SK-N-SH (cell line): ENCODE measurements at regions not wholly inside any gene's neighbourhood (a gene's known extent, or its start where the extent isn't known, plus 50 kb on each side); places are given as distances from the start of the nearest gene placed in this dataset.

Source experiments
- CTCF ChIA-PET: fragments of 300-600, 350-600 bp; formaldehyde crosslinking; extraction: SDS; loops from one replicate; lab custom pipeline; 2021; lab: Yijun Ruan, JAX
- POLR2A ChIA-PET: fragments of 350-600 bp; sonication (Branson Sonifier 250); formaldehyde crosslinking; extraction: SDS; loops from one replicate; lab custom pipeline; 2020; ENCODE audit warnings: antibody characterized with exemption, inconsistent platforms; lab: Yijun Ruan, JAX
- DNase-seq: peaks from one replicate; pipeline ENCODE4 v3.0.0; 2012
- H2AFZ ChIP-seq: fragments of 200-600 bp; sonication (generic); 2 replicates; pipeline ENCODE4 v1.8.1; 2016; ENCODE audit warnings: antibody characterized with exemption, mild to moderate bottlenecking, low read depth
- H3F3A ChIP-seq: fragments of 200-600 bp; sonication (generic); replicated peaks from 2 replicates; pipeline ENCODE3; 2016; ENCODE audit warnings: antibody characterized with exemption, mild to moderate bottlenecking; ENCODE audit not compliant: insufficient read depth
- H3K27ac ChIP-seq, 2 experiments: fragments of 200-500 bp in 1 of 2; fragments of 200-600 bp in 1 of 2; sonication (Bioruptor generic) in 1 of 2; sonication (generic), shearing (Covaris generic) in 1 of 2; 2 replicates each; pipeline versions ENCODE4 v1.5.1 to v1.6.1; 2014 to 2016; ENCODE audit warnings: low read depth in 2 of 2, inconsistent platforms in 1 of 2, low read length in 1 of 2, mild to moderate bottlenecking in 1 of 2, mixed read lengths in 1 of 2
- H3K27me3 ChIP-seq: fragments of 200-600 bp; sonication (generic), shearing (Covaris generic); 2 replicates; pipeline ENCODE4 v1.6.1; 2016; ENCODE audit warnings: mixed run types; ENCODE audit not compliant: insufficient read depth
- H3K36me3 ChIP-seq, 2 experiments: fragments of 200-500 bp in 1 of 2; fragments of 200-600 bp in 1 of 2; sonication (Bioruptor generic) in 1 of 2; sonication (generic) in 1 of 2; replicated peaks in 1 of 2; 2 replicates each; pipeline versions ENCODE3 to v1.5.1; 2014 to 2016; ENCODE audit warnings: low read length in 1 of 2, mild to moderate bottlenecking in 1 of 2; ENCODE audit not compliant: insufficient read depth in 2 of 2, control insufficient read depth in 1 of 2
- H3K4me1 ChIP-seq, 2 experiments: fragments of 200-500 bp in 1 of 2; fragments of 200-600 bp in 1 of 2; sonication (Bioruptor generic) in 1 of 2; sonication (generic), shearing (Covaris generic) in 1 of 2; 2 replicates each; pipeline versions ENCODE4 v1.5.1 to v1.6.1; 2014 to 2016; ENCODE audit warnings: low read depth in 1 of 2, low read length in 1 of 2, mixed run types in 1 of 2; ENCODE audit not compliant: insufficient read depth in 2 of 2, control insufficient read depth in 1 of 2
- H3K4me2 ChIP-seq: fragments of 200-600 bp; sonication (generic), shearing (Covaris generic); 2 replicates; pipeline ENCODE4 v1.6.1; 2017; ENCODE audit warnings: mixed run types
- H3K4me3 ChIP-seq, 2 experiments: fragments of 200-500 bp in 1 of 2; fragments of 200-600 bp in 1 of 2; sonication (Bioruptor generic) in 1 of 2; sonication (generic), shearing (Covaris generic) in 1 of 2; 2 replicates each; pipeline versions ENCODE4 v1.5.1 to v1.8.1; 2014 to 2016; ENCODE audit warnings: low read depth in 2 of 2, inconsistent platforms in 1 of 2, low read length in 1 of 2, mild to moderate bottlenecking in 1 of 2, mixed read lengths in 1 of 2, moderate library complexity in 1 of 2
- H3K79me2 ChIP-seq: fragments of 200-600 bp; sonication (generic); 2 replicates; pipeline ENCODE4 v1.8.1; 2017; ENCODE audit warnings: mild to moderate bottlenecking; ENCODE audit not compliant: insufficient read depth
- H3K9ac ChIP-seq: fragments of 200-600 bp; sonication (generic); 2 replicates; pipeline ENCODE4 v1.6.1; 2017; ENCODE audit warnings: mixed run types
- H3K9me2 ChIP-seq: fragments of 200-600 bp; sonication (generic); 2 replicates; pipeline ENCODE4 v1.6.1; 2017; ENCODE audit warnings: mixed run types
- H3K9me3 ChIP-seq: fragments of 200-600 bp; sonication (generic); 2 replicates; pipeline ENCODE4 v1.6.1; 2017; ENCODE audit warnings: mixed run types, mild to moderate bottlenecking, moderate library complexity
- H4K20me1 ChIP-seq: fragments of 200-600 bp; sonication (generic); 2 replicates; pipeline ENCODE4 v1.6.1; 2017; ENCODE audit warnings: mild to moderate bottlenecking, mixed run types; ENCODE audit not compliant: insufficient read depth
- CHD2 ChIP-seq: fragments of 150-350 bp; IDR thresholded peaks from 2 replicates; pipeline ENCODE4 v1.6.1; 2018; ENCODE audit warnings: low read length; ENCODE audit not compliant: partially characterized antibody
- EZH2phosphoT487 ChIP-seq: fragments of 200-600 bp; sonication (generic); IDR thresholded peaks from 2 replicates; pipeline ENCODE4 v1.6.1; 2017; ENCODE audit warnings: low read depth, mixed run types, mild to moderate bottlenecking, antibody characterized with exemption, moderate library complexity, borderline replicate concordance
- FOSL2 ChIP-seq: IDR thresholded peaks from 2 replicates; pipeline ENCODE4 v1.4.0; 2012; ENCODE audit warnings: low read depth, mild to moderate bottlenecking, moderate library complexity, borderline replicate concordance
- GATA2 ChIP-seq: sonication (generic); formaldehyde crosslinking; IDR thresholded peaks from 2 replicates; pipeline ENCODE4 v1.5.0; 2020; ENCODE audit warnings: mild to moderate bottlenecking, missing genetic modification reagents
- MEF2A ChIP-seq: IDR thresholded peaks from 2 replicates; pipeline ENCODE4 v1.4.0; 2012; ENCODE audit warnings: low read depth, borderline replicate concordance
- MXI1 ChIP-seq: IDR thresholded peaks from 2 replicates; pipeline ENCODE4 v1.6.1; 2012; ENCODE audit warnings: mild to moderate bottlenecking, low read depth, low read length, improper control_type of control experiment
- SIN3A ChIP-seq: IDR thresholded peaks from 2 replicates; pipeline ENCODE4 v1.6.1; 2012; ENCODE audit warnings: low read depth, mild to moderate bottlenecking, low read length, moderate library complexity, borderline replicate concordance
- TAF1 ChIP-seq: IDR thresholded peaks from 2 replicates; pipeline ENCODE4 v1.6.1; 2012; ENCODE audit warnings: low read depth, mild to moderate bottlenecking, low read length, moderate library complexity, borderline replicate concordance
- YY1 ChIP-seq: IDR thresholded peaks from 2 replicates; pipeline ENCODE4 v1.4.0; 2012; ENCODE audit warnings: low read depth, mild to moderate bottlenecking
- WGBS: methylation state at CpG from one replicate; pipeline ENCODE4 v1.1.6; 2017; ENCODE audit warnings: low lambda C conversion rate; 5-methylcytosine and 5-hydroxymethylcytosine counted together
- TF ChIP-seq, protein P1 (sequence below): IDR thresholded peaks from 2 replicates; pipeline ENCODE4; 2012
- TF ChIP-seq, protein P2 (sequence below): IDR thresholded peaks from 2 replicates; pipeline ENCODE4 v1.4.0; 2012; ENCODE audit warnings: low read depth, borderline replicate concordance

DNA sequence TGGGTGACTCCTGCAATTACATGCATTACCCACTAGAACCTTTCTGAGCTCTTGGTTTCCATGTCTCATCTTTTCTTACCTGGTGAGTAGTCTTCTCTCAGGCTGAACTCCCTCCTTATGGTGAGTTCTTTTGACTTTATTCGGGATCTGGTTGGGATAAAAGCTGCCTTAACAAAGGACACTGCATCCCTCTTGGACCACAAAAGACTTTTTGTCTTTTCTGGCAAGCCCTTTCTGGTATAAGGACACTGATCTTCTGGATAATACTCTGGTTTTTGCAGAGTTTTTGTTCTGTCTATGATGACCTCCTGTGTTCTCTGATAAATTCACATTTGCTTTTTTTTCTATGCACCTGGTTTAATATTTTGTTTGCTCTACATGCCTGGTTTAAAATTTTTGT, 66.7 kb downstream of the SLITRK1 start:
- H4K20me1 ChIP-seq, result no peaks in the 10 kb centered on the region
- no peaks in the 10 kb centered on the region for H3K9me3 ChIP-seq
- no peaks in the 10 kb centered on the region for H3K9me2 ChIP-seq
- no peak for TF ChIP-seq MEF2A
- H3K4me3 ChIP-seq, result no peak overlapping the region
- H3K9ac ChIP-seq, result no peak overlapping the region
- no peaks in the 10 kb centered on the region for H3F3A ChIP-seq
- WGBS, result 0% methylated on average over 1 of the region's 1 CpG
- H2AFZ ChIP-seq, result no peak overlapping the region
- DNase-seq, result no peak
- no peak overlapping the region for H3K27ac ChIP-seq
- H3K4me1 ChIP-seq, result no peaks in the 10 kb centered on the region; a peak in 1 of 4 replicates
- POLR2A ChIA-PET, result no interaction called here
- H3K4me2 ChIP-seq, result no peak overlapping the region
- CTCF ChIA-PET, result interaction anchor here (0.8 to 1.3 kb wide), 2 partner anchors 14 to 35 kb away, joined by 3 read pairs; no protein-coding TSS in a partner anchor
- no peaks in the 10 kb centered on the region for H3K36me3 ChIP-seq
- no peaks in the 10 kb centered on the region for H3K27me3 ChIP-seq
- H3K79me2 ChIP-seq, result no peaks in the 10 kb centered on the region

DNA sequence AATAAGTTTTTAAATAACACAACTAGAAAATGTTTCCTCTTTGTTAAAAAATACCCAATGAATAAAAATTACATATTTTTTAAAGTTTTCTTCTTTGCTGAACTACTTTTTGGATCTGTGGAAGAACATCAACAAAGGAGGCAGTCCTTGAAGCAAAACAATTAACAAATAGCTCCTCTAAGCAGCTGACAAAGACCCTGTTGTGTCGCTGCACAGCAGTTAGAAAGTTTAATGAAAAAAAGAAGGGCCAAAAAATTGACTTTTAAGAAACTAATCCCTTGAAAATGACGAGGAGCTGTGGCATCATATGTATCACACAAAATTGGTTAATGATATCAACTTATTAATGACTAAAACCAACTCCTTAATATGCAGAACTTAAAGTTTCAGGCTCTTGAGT, 72.1 kb downstream of the SLITRK1 start:
- H3K27me3 ChIP-seq, result peaks cover 6% of the 10 kb centered on the region; the same call in 1 of the 2 replicates
- DNase-seq, result no peak
- H3K9me3 ChIP-seq, result no peaks in the 10 kb centered on the region
- H3K4me3 ChIP-seq, result no peak overlapping the region
- no peaks in the 10 kb centered on the region for H3K9me2 ChIP-seq
- CTCF ChIA-PET, result no interaction called here
- H2AFZ ChIP-seq, result no peak overlapping the region
- no peaks in the 10 kb centered on the region for H3K4me1 ChIP-seq
- no peak overlapping the region for H3K27ac ChIP-seq
- no peaks in the 10 kb centered on the region for H3K36me3 ChIP-seq
- H3K9ac ChIP-seq, result no peak overlapping the region
- H3F3A ChIP-seq, result no peaks in the 10 kb centered on the region
- H4K20me1 ChIP-seq, result no peaks in the 10 kb centered on the region
- WGBS, result 1% methylated on average over 2 of the region's 2 CpGs
- H3K4me2 ChIP-seq, result no peak overlapping the region
- no peaks in the 10 kb centered on the region for H3K79me2 ChIP-seq
- POLR2A ChIA-PET, result no interaction called here
- TF ChIP-seq TAF1, result no peak
- TF ChIP-seq, protein P1, sequence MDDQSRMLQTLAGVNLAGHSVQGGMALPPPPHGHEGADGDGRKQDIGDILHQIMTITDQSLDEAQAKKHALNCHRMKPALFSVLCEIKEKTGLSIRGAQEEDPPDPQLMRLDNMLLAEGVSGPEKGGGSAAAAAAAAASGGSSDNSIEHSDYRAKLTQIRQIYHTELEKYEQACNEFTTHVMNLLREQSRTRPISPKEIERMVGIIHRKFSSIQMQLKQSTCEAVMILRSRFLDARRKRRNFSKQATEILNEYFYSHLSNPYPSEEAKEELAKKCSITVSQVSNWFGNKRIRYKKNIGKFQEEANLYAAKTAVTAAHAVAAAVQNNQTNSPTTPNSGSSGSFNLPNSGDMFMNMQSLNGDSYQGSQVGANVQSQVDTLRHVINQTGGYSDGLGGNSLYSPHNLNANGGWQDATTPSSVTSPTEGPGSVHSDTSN, result no peak
- no peak for TF ChIP-seq MXI1
- TF ChIP-seq, protein P2, sequence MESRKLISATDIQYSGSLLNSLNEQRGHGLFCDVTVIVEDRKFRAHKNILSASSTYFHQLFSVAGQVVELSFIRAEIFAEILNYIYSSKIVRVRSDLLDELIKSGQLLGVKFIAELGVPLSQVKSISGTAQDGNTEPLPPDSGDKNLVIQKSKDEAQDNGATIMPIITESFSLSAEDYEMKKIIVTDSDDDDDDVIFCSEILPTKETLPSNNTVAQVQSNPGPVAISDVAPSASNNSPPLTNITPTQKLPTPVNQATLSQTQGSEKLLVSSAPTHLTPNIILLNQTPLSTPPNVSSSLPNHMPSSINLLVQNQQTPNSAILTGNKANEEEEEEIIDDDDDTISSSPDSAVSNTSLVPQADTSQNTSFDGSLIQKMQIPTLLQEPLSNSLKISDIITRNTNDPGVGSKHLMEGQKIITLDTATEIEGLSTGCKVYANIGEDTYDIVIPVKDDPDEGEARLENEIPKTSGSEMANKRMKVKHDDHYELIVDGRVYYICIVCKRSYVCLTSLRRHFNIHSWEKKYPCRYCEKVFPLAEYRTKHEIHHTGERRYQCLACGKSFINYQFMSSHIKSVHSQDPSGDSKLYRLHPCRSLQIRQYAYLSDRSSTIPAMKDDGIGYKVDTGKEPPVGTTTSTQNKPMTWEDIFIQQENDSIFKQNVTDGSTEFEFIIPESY, result no peak
- no peak for TF ChIP-seq CHD2
- no peak for TF ChIP-seq FOSL2

DNA sequence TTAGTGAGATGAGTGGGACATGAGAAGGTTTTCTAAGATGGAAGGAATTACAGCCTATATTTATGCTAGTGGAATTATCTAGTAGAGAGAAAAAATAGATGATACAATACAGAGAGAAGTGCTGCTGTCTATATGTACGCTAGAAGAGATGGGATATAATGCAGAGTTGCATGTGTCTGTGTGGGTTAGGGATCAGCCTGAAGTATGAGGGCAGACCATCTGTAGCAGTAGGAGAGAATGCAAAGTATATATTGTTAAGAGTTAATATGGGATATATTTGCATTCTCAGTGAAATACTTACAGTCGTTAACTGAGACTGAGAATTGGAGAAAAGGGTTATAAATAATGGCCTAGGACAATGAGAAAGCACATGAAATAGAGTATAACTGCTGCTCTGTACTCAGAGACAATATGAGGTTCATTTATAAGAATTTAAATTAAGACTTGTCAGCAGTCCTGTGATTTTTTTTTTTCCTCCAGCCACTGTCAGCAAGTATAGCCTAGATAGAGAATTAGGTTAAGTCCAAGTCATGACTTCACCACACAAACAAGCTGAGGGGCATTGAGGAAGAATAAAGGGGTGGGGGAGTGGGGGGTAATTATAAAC, 77.8 kb downstream of the SLITRK1 start:
- DNase-seq, result no peak
- Histone ChIP-seq H3K27me3 (peaks cover 6% of the 10 kb centered on the region; the same call in 1 of the 2 replicates), H3K79me2 (no peaks in the 10 kb centered on the region), H3K27ac (no peak overlapping the region), H3K9me2 (no peaks in the 10 kb centered on the region), H3K4me2 (no peak overlapping the region), H4K20me1 (no peaks in the 10 kb centered on the region), H3K9ac (no peak overlapping the region), H2AFZ (no peak overlapping the region), H3K36me3 (no peaks in the 10 kb centered on the region), H3F3A (no peaks in the 10 kb centered on the region), H3K4me1 (no peaks in the 10 kb centered on the region), H3K4me3 (no peak overlapping the region), H3K9me3 (no peaks in the 10 kb centered on the region)
- ChIA-PET CTCF (no interaction called here), POLR2A (no interaction called here)
- no peak for TF ChIP-seq GATA2 (CRISPR knock-in tag)
- TF ChIP-seq YY1, result no peak
- TF ChIP-seq, protein P2, result no peak
- TF ChIP-seq SIN3A, result no peak
- TF ChIP-seq EZH2phosphoT487, result no peak
- WGBS, result 20% methylated on average over 2 of the region's 2 CpGs
